ENCODE measurements at regions not wholly inside any gene's neighbourhood (a gene's known extent, or its start where the extent isn't known, plus 50 kb on each side); places are given as distances from the start of the nearest gene placed in this dataset.

DNA sequence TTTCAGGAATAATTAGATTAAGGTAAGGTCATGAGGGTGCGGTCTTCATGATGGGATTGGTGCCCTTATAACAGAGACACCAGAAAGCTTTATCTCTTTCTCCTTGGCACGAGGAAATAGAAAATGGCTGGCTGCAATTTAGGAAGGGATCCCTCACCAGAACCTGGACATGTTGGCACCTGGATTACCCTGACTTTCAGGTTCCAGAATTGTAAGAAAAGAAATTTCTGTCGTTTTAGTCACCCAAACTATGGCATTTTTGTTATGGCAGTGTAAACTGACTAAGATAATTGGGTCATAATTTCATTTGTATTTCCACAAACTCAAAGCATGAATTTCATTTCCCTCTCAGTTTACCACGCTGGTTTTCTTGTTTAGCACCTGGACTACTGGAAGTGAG lies 473.6 kb downstream of the PTH2R start:
- no peaks in the 10 kb centered on the region for H3K4me1 ChIP-seq (ENCODE audit: insufficient read depth, low read length)
- no peaks in the 10 kb centered on the region for H4K20me1 ChIP-seq (ENCODE audit: insufficient read depth, low read length)
- H3K4me2 ChIP-seq (ENCODE audit: insufficient read depth, low read length), result no peak overlapping the region
- no peak overlapping the region for H3K9ac ChIP-seq (ENCODE audit: low read depth, low read length)
- no peak overlapping the region for H2AFZ ChIP-seq (ENCODE audit: low read depth, low read length)
- H3K36me3 ChIP-seq (ENCODE audit: insufficient read depth, low read length), result no peaks in the 10 kb centered on the region
- H3K4me3 ChIP-seq (ENCODE audit: low read depth in 1 of 2, low read length in 2 of 2), result no peak overlapping the region
- H3K27ac ChIP-seq (ENCODE audit: low read length), result no peak overlapping the region
- DNase-seq, result no peak
- no peaks in the 10 kb centered on the region for H3K79me2 ChIP-seq (ENCODE audit: insufficient read depth, low read length)
- no peaks in the 10 kb centered on the region for H3K27me3 ChIP-seq (ENCODE audit: insufficient read depth, low read length, poor library complexity)
- no peak for ATAC-seq (ENCODE audit: insufficient read depth, low read depth)
- H3K9me3 ChIP-seq (ENCODE audit: insufficient read depth, low read length, severe bottlenecking), result no peaks in the 10 kb centered on the region
- TF ChIP-seq, protein P1, sequence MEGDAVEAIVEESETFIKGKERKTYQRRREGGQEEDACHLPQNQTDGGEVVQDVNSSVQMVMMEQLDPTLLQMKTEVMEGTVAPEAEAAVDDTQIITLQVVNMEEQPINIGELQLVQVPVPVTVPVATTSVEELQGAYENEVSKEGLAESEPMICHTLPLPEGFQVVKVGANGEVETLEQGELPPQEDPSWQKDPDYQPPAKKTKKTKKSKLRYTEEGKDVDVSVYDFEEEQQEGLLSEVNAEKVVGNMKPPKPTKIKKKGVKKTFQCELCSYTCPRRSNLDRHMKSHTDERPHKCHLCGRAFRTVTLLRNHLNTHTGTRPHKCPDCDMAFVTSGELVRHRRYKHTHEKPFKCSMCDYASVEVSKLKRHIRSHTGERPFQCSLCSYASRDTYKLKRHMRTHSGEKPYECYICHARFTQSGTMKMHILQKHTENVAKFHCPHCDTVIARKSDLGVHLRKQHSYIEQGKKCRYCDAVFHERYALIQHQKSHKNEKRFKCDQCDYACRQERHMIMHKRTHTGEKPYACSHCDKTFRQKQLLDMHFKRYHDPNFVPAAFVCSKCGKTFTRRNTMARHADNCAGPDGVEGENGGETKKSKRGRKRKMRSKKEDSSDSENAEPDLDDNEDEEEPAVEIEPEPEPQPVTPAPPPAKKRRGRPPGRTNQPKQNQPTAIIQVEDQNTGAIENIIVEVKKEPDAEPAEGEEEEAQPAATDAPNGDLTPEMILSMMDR (IDR thresholded peaks at IDR 0.05; ENCODE audit: borderline replicate concordance, extremely low read depth, low read length, poor library complexity, severe bottlenecking), result no peak
- TF ChIP-seq EZH2 (IDR thresholded peaks at IDR 0.05; ENCODE audit: borderline replicate concordance, low read depth, low read length, severe bottlenecking), result no peak

GRCh38 chr2:208890486-208890885 lies 483.9 kb downstream of the PTH2R start:
- H3K4me2 ChIP-seq (ENCODE audit: insufficient read depth, low read length), result no peak overlapping the region
- no peak overlapping the region for H2AFZ ChIP-seq (ENCODE audit: low read depth, low read length)
- no peaks in the 10 kb centered on the region for H3K9me3 ChIP-seq (ENCODE audit: insufficient read depth, low read length, severe bottlenecking)
- DNase-seq (no peak), ATAC-seq (ENCODE audit: insufficient read depth, low read depth) (no peak)
- TF ChIP-seq, protein P1 (IDR thresholded peaks at IDR 0.05; ENCODE audit: borderline replicate concordance, extremely low read depth, low read length, poor library complexity, severe bottlenecking), result no peak
- H3K27me3 ChIP-seq (ENCODE audit: insufficient read depth, low read length, poor library complexity), result no peaks in the 10 kb centered on the region
- no peak overlapping the region for H3K27ac ChIP-seq (ENCODE audit: low read length)
- H3K4me3 ChIP-seq (ENCODE audit: low read depth in 1 of 2, low read length in 2 of 2), result no peak overlapping the region
- no peaks in the 10 kb centered on the region for H3K4me1 ChIP-seq (ENCODE audit: insufficient read depth, low read length)
- no peaks in the 10 kb centered on the region for H3K79me2 ChIP-seq (ENCODE audit: insufficient read depth, low read length)
- H3K9ac ChIP-seq (ENCODE audit: low read depth, low read length), result no peak overlapping the region
- no peaks in the 10 kb centered on the region for H3K36me3 ChIP-seq (ENCODE audit: insufficient read depth, low read length)
- H4K20me1 ChIP-seq (ENCODE audit: insufficient read depth, low read length), result no peaks in the 10 kb centered on the region

- H3K4me1 ChIP-seq (ENCODE audit: insufficient read depth, low read length), result no peaks in the 10 kb centered on the region
- no peak for TF ChIP-seq EZH2 (IDR thresholded peaks at IDR 0.05; ENCODE audit: borderline replicate concordance, low read depth, low read length, severe bottlenecking)
- TF ChIP-seq, protein P1 (IDR thresholded peaks at IDR 0.05; ENCODE audit: borderline replicate concordance, extremely low read depth, low read length, poor library complexity, severe bottlenecking), result no peak
- H4K20me1 ChIP-seq (ENCODE audit: insufficient read depth, low read length), result no peaks in the 10 kb centered on the region
- no peak overlapping the region for H3K9ac ChIP-seq (ENCODE audit: low read depth, low read length)
- no peak overlapping the region for H3K27ac ChIP-seq (ENCODE audit: low read length)
- no peak for ATAC-seq (ENCODE audit: insufficient read depth, low read depth)
- no peak overlapping the region for H2AFZ ChIP-seq (ENCODE audit: low read depth, low read length)
- H3K9me3 ChIP-seq (ENCODE audit: insufficient read depth, low read length, severe bottlenecking), result no peaks in the 10 kb centered on the region
- no peaks in the 10 kb centered on the region for H3K79me2 ChIP-seq (ENCODE audit: insufficient read depth, low read length)
- no peaks in the 10 kb centered on the region for H3K27me3 ChIP-seq (ENCODE audit: insufficient read depth, low read length, poor library complexity)
- H3K4me3 ChIP-seq (ENCODE audit: low read depth in 1 of 2, low read length in 2 of 2), result no peak overlapping the region
- no peak overlapping the region for H3K4me2 ChIP-seq (ENCODE audit: insufficient read depth, low read length)
- no peaks in the 10 kb centered on the region for H3K36me3 ChIP-seq (ENCODE audit: insufficient read depth, low read length)
- DNase-seq, result no peak
Observed at GRCh38 chr2:208892203-208892602, 485.6 kb downstream of the PTH2R start.

DNA sequence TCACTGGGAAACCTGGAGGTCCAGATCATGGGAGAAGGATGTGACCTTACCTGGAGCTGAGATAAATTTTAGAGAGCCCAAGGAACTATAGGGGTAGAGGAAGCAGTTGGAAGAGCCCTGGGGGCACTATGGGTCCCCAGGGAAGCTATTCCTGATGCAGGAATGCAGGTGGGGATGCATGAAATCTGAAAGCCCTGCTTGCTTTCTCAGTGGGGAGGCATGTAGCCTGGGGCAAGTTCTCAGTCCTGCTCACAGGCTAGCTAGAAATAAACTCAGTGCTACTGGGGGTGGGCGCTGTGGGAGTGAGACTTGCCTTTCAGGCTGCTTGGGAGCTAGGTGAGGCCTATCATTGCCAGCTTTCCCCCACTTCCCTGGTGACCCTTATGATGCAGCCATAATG lies 499.7 kb downstream of the PTH2R start:
- H3K36me3 ChIP-seq (ENCODE audit: insufficient read depth, low read length), result no peaks in the 10 kb centered on the region
- no peaks in the 10 kb centered on the region for H4K20me1 ChIP-seq (ENCODE audit: insufficient read depth, low read length)
- TF ChIP-seq EZH2 (IDR thresholded peaks at IDR 0.05; ENCODE audit: borderline replicate concordance, low read depth, low read length, severe bottlenecking), result no peak
- TF ChIP-seq, protein P1 (IDR thresholded peaks at IDR 0.05; ENCODE audit: borderline replicate concordance, extremely low read depth, low read length, poor library complexity, severe bottlenecking), result no peak
- no peaks in the 10 kb centered on the region for H3K27me3 ChIP-seq (ENCODE audit: insufficient read depth, low read length, poor library complexity)
- no peak for ATAC-seq (ENCODE audit: insufficient read depth, low read depth)
- no peak overlapping the region for H3K4me3 ChIP-seq (ENCODE audit: low read depth in 1 of 2, low read length in 2 of 2)
- no peak overlapping the region for H2AFZ ChIP-seq (ENCODE audit: low read depth, low read length)
- no peak for DNase-seq
- no peaks in the 10 kb centered on the region for H3K79me2 ChIP-seq (ENCODE audit: insufficient read depth, low read length)
- no peak overlapping the region for H3K27ac ChIP-seq (ENCODE audit: low read length)
- H3K4me1 ChIP-seq (ENCODE audit: insufficient read depth, low read length), result no peaks in the 10 kb centered on the region
- no peaks in the 10 kb centered on the region for H3K9me3 ChIP-seq (ENCODE audit: insufficient read depth, low read length, severe bottlenecking)
- H3K9ac ChIP-seq (ENCODE audit: low read depth, low read length), result no peak overlapping the region
- H3K4me2 ChIP-seq (ENCODE audit: insufficient read depth, low read length), result no peak overlapping the region

Data from DND-41 (cell line).